Mucosa of gallbladder (tissue), 1 donor: ENCODE measurements at regions not wholly inside any gene's neighbourhood (a gene's known extent, or its start where the extent isn't known, plus 50 kb on each side); places are given as distances from the start of the nearest gene placed in this dataset.
A peak's percentile ranks its signal among the peaks of the same experiment; 100 is the strongest.
"Not testable (repeated sequence)": the region's sequence is repeated elsewhere in the genome, so short reads cannot be mapped to it uniquely, and the experiment has no call there.

Experiments
- DNase-seq: peaks from one replicate; pipeline ENCODE4 v3.0.0-alpha.2; 2020; ENCODE audit warnings: low spot score
- donor health status: DM: no; HTN: no; CAD: no.

GRCh38 chr9:78383130-78383529, 86.2 kb downstream of the PSAT1 start:
- no peak for DNase-seq

GRCh38 chr9:78386348-78386747, 89.4 kb downstream of the PSAT1 start:
- DNase-seq: no peak

GRCh38 chr9:78386773-78387172, 89.8 kb downstream of the PSAT1 start:
- DNase-seq: no peak

DNA sequence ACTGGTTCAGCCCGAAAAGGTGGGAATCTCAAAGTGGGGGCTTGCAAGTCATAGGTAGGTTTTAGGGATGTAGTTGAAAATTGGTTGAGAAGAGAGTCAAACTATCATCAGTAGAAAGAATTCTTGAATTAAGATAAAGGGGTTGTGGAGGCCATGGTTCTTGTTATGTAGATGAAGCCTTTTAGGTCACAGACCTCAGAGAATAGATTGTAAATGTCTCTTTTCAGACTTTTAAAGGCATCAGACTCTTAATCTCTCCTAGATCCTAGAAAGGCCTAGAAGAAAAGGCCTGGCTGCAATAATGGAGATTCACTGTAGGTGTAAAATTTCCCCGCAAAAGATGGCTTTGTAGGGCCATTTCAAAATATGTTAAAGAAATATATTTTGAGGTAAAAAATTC, 96.4 kb downstream of the PSAT1 start:
- DNase-seq: no peak

DNA sequence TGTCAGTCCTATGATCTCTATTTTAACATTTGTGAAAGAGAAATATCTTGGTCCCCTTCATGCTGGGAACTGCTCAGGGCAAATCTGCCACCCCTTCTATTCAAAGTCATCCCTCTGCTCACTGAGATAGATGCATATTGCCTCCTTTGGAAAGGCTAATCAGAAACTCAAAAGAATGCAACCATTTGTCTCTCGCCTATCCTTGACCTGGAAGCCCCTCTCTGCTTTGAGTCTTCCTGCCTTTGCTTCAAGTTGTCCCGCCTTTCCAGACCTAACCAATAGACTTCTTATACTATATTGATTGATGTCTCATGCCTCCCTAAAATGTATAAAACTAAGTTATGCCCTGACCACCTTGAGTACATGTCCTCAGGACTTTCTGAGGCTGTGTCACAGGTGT, 97.0 kb downstream of the PSAT1 start:
- no peak for DNase-seq

GRCh38 chr9:78396087-78396486, 99.2 kb downstream of the PSAT1 start:
- no peak for DNase-seq

GRCh38 chr9:78397045-78397444, 100.1 kb downstream of the PSAT1 start:
- no peak for DNase-seq

DNA sequence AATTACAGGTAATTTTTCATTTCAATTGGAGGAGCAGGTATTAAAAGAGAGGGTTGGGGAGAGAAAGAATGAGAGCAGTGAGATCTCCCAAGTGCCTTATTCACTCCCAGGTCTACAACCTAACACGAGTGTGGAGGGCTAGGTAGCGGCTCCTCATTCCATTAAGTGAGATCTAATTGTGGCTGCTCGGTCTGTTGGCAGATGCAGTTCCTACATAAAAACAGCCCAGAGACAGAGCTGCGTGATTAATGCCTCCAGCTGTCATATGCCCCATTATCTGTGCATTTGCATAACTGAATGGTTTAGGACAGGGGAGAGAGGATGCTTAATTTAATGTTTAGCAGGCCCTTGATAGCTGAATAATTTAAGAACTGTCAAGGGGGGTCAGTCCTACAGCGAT, 100.5 kb downstream of the PSAT1 start:
- no peak for DNase-seq

DNA sequence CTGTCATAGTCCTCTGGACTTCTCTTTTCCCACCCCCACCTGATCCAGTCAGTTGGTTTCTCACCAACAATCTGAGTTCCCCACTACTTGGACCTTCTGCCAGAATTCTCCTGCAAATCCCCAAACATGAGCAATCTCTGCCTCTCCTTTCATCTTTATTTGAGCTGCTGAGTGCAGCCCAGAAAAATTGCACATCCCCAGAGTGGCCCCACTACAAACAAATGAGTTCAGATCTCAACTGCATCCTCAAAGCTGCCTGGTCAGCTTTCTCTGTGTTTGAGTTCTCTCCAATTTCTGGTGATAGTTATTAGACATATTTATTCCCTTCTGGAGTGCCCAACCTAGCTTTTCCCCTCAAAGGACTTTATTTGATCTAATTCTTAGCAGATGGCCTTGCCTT, 102.2 kb downstream of the PSAT1 start:
- no peak for DNase-seq

DNA sequence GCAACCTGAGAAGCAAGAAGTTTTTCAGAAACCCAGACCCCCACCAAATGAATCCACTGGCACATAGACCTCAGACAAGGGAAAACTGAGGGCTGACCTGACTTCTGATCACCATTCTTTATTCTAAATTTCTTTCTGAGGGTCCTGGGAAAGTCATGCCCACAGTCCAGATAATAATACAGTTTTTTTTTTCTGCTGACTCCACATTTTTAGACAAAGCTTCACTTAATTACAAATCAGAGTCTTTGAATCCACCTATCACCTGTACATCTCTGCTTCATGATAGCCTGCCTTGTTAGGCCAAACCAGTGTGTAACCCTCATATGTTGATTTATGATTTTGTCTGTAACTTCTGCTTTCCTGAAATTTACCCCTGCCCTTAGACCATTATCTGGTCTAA, 103.6 kb downstream of the PSAT1 start:
- DNase-seq: no peak

DNA sequence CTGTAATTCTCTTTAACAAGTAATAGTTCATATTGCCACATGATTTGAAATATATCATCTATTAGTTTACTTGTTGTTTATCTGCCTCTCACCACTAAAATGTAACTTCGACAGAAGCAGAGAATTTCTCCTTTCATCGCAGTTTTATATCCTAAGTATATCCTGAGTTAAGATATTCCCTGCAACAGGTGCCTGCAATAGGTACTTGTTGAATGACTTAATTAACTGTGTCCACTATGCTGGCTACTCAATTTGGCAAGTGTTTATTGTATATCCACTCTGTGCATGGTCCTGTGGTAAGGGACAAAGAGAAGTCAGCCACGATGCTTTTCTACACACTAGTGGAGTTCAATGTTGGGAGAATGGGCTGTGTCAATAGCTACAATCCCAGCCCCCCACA, 108.5 kb downstream of the PSAT1 start:
- DNase-seq: no peak

DNA sequence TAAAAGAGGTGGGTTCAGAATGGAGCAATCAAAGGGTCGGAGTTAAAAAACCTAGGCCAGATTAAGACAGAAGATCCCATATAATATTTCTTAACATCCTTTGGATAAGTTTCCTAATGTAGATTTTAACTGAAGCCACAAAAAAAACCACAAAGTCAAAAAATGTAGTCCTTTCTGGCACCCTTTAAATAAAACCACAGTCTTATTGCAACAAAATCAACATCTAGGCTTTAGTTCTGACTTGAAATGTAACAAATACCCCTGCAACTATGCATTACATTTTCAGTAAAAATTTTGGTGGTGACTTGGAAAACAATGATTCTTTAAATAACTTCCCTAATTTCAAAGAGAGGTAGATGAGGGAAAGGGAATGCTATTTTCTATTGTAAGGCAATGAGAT, 109.2 kb downstream of the PSAT1 start:
- DNase-seq: no peak

- DNase-seq: peak; percentile 26
Observed at GRCh38 chr9:78406933-78407332, 110.0 kb downstream of the PSAT1 start.

DNA sequence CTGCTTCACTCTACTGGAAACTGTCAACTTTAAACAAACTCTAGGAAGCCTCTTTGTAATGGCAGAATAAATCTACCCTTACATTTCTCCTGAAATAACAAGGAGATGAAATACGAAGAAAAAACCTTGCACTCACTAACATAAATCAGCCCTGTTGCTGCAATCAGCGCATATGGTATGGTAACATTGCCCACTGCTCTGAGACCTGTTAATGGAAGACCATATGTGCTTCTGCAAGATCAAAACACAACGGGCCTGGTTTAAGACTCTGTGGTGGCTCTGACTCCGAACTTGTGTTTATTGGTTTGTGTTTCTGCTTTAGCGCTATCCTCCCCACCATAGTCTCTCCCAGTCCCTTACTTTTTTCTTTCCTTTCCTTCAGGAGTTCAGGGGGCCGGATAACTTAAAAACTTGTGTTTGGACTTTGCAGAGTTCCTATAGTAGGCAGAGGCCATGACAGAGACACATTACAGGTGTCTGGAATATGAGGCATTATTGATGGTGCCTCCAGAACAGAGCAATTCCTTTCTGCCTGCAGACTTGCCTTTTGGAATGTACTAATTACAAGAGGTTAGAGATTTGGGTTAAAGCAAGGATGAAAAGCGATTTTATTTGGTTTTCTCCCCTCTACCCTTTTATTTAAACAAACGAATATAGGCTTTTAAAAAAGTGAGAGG, 110.8 kb downstream of the PSAT1 start:
- no peak for DNase-seq

- no peak for DNase-seq
Observed at GRCh38 chr9:78408388-78408787, 111.5 kb downstream of the PSAT1 start.

GRCh38 chr9:78409928-78410510, 113.1 kb downstream of the PSAT1 start:
- not testable (repeated sequence) for DNase-seq

- DNase-seq: no peak
Observed at GRCh38 chr9:78422309-78422708, 125.4 kb downstream of the PSAT1 start.

- DNase-seq: no peak
Observed at GRCh38 chr9:78424299-78424698, 127.4 kb downstream of the PSAT1 start.

DNA sequence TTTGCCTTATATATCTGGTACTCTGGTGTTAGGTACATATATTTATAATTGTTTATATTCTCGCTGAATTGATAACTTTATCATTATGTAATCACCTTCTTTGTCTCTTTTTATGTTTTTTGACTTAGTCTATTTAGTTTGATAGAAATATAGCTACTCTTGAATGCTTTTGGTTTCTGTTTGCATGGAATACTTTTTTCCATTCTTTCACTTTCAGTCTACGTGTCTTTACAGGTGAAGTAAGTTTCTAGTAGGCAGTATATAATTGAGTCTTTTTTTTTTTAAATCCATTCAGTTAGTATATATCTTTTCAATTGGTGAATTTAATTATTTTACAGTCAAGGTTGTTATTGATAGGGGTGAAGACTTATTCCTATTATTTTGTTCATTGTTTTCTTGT, 131.7 kb downstream of the PSAT1 start:
- DNase-seq: no peak

GRCh38 chr9:78430387-78430786, 133.5 kb downstream of the PSAT1 start:
- no peak for DNase-seq

- DNase-seq: not testable (repeated sequence)
Observed at GRCh38 chr9:78431039-78431438, 134.1 kb downstream of the PSAT1 start.

GRCh38 chr9:78436873-78437272, 139.9 kb downstream of the PSAT1 start:
- no peak for DNase-seq

DNA sequence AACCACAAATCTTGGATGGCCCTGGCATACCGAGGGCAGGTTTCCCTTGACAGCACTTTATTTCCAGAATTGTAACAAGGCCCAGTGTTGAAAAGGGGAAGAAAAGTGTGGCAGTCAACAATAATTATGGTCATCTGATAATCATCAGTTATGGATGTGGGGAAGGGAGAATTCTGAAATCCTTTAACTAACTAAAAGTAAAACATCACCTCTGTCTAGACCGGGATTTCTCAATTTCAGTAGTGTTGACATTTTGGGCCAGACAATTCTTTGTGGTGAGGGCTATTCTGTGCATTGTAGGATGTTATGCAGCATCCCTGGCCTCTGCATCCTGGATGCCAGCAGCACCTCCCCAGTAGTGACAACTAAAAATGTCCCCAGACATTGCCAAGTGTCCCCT, 140.4 kb downstream of the PSAT1 start:
- no peak for DNase-seq

- DNase-seq: no peak
Observed at GRCh38 chr9:78437806-78438205, 140.9 kb downstream of the PSAT1 start.
